ENCODE measurements at regions not wholly inside any gene's neighbourhood (a gene's known extent, or its start where the extent isn't known, plus 50 kb on each side); places are given as distances from the start of the nearest gene placed in this dataset.
"Not testable (repeated sequence)": the region's sequence is repeated elsewhere in the genome, so short reads cannot be mapped to it uniquely, and the experiment has no call there.

DNA sequence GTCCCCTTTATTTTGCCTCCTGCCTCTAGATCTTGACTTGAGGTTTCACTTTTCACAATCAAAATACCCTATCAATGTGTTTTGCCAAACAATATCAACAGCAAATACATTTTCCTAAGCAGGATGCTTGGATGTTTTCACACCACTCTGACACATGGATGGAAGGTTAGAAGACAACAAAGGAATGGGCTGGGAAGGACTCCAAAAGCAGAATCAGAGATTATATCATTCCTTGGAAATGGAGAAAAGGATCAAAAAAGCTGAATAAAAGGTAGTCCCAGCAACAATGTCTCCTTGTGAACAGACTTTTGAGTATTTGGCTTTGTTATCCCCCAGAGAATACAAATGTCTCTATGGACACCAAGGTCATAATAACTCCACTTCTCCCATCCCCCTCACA, 170.8 kb downstream of the ETAA1 start:
- H3K36me3 ChIP-seq (replicated peaks), result no peaks in the 10 kb centered on the region
- H3K4me1 ChIP-seq, result no peaks in the 10 kb centered on the region
- H3K27me3 ChIP-seq (ENCODE audit: low read depth), result no peaks in the 10 kb centered on the region
- DNase-seq (ENCODE audit: low spot score in 2 of 2), result no peak
- in situ Hi-C loops (cut with MboI; ENCODE audit: low sequenced_read_pairs), result no loop called here
- H3K9me3 ChIP-seq, result no peaks in the 10 kb centered on the region
- no peak overlapping the region for H3K4me3 ChIP-seq

- in situ Hi-C loops (cut with MboI; ENCODE audit: low sequenced_read_pairs), result no loop called here
- no peaks in the 10 kb centered on the region for H3K9me3 ChIP-seq
- H3K4me1 ChIP-seq, result no peaks in the 10 kb centered on the region
Measured at GRCh38 chr2:67570611-67571010, 173.5 kb downstream of the ETAA1 start.

DNA sequence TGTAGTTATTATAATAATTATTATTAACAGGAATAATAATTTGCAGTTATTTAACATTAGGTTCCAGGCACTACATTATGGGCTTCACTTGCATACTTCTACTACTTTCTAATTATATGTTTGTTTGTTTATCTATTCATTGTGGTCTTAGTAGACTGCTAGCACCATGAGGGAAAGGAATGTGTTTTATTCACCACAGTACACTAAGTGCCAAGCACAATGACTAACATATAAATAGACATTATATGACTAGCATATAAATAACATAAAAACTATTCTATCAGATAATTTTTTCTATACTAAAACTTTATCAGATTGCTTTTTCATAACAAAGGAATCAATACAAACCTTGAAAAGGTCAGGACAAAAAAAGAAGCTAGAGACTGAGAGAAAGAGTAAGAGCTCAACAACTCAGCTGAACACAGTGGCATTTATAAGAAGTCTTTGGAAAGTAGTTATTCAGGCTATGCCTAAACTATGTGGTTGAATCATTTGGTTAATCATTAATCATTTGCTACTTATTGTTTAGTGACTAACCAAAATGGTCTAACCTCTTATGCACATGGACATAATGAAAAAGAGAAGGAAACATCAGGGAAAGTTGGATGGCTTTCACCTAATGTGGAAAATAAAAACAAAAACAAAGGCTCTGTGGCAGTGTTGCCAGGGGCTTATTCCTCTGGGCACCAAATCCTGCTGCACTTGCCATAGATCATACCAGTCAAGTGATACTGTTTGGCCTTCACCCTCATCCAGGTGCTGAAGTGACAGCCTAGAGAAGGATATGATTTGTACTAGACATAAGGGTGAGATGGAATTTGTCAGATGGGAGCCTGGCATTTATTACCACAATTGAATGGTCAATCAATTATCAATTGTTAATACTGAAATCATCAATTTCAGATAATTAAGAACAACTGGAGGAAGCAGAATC, 174.9 kb downstream of the ETAA1 start:
- no peak overlapping the region for H3K4me3 ChIP-seq
- H3K9me3 ChIP-seq, result no peaks in the 10 kb centered on the region
- in situ Hi-C loops (cut with MboI; ENCODE audit: low sequenced_read_pairs), result no loop called here
- no peaks in the 10 kb centered on the region for H3K27me3 ChIP-seq (ENCODE audit: low read depth)
- H3K36me3 ChIP-seq (replicated peaks), result no peaks in the 10 kb centered on the region
- no peak for DNase-seq (ENCODE audit: low spot score in 2 of 2)
- H3K4me1 ChIP-seq, result no peaks in the 10 kb centered on the region

More at GRCh38 chr2:67570611-67571010, 173.5 kb downstream of the ETAA1 start:
- no peak for DNase-seq (ENCODE audit: low spot score in 2 of 2)
- H3K4me3 ChIP-seq, result no peak overlapping the region
- H3K27me3 ChIP-seq (ENCODE audit: low read depth), result no peaks in the 10 kb centered on the region
- H3K36me3 ChIP-seq (replicated peaks), result no peaks in the 10 kb centered on the region

DNA sequence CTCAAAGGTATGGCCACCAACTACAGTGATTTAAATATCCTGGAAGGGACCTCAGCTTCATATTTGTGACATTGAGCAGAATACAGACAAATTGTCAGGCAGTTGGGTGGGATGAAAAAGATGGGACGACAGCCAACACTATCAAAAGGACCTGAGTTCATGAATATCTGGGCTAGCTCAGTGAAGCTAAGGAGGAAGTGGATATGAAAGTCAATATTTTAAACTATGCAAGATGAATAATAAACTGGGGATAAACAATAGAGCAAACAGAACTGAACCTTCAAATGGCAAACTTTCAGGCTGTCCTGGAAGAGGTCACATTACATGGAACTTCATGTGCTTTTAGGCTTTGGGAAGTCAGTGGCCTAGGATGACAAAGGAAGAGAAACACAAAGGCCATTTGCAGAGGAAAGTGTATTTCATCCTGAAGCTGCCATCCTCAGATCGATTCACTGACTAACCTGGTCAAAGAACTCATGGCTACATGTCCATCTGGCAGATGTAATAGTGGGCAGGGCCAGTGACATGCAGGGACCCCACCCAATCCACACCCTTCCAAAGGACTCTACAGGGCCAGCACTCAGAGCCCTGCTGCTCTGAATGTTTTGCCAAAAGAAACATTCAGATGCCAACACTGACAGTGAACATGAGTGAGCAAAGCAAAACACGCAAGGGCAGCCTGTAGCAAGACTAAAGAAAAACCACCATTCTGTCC, 175.7 kb downstream of the ETAA1 start:
- DNase-seq (ENCODE audit: low spot score in 2 of 2), result no peak
- H3K4me1 ChIP-seq, result no peaks in the 10 kb centered on the region
- in situ Hi-C loops (cut with MboI; ENCODE audit: low sequenced_read_pairs), result no loop called here
- H3K27me3 ChIP-seq (ENCODE audit: low read depth), result no peaks in the 10 kb centered on the region
- no peak overlapping the region for H3K4me3 ChIP-seq
- H3K9me3 ChIP-seq, result no peaks in the 10 kb centered on the region
- no peaks in the 10 kb centered on the region for H3K36me3 ChIP-seq (replicated peaks)

GRCh38 chr2:67574230-67574629, 177.1 kb downstream of the ETAA1 start:
- Histone ChIP-seq H3K4me1 (no peaks in the 10 kb centered on the region), H3K4me3 (no peak overlapping the region), H3K36me3 (replicated peaks) (no peaks in the 10 kb centered on the region), H3K9me3 (no peaks in the 10 kb centered on the region), H3K27me3 (ENCODE audit: low read depth) (no peaks in the 10 kb centered on the region)
- in situ Hi-C loops (cut with MboI; ENCODE audit: low sequenced_read_pairs), result no loop called here
- no peak for DNase-seq (ENCODE audit: low spot score in 2 of 2)

- no peak for DNase-seq (ENCODE audit: low spot score in 2 of 2)
- H3K4me1 ChIP-seq, result no peaks in the 10 kb centered on the region
- in situ Hi-C loops (cut with MboI; ENCODE audit: low sequenced_read_pairs), result no loop called here
- no peaks in the 10 kb centered on the region for H3K9me3 ChIP-seq
- no peak overlapping the region for H3K4me3 ChIP-seq
- no peaks in the 10 kb centered on the region for H3K27me3 ChIP-seq (ENCODE audit: low read depth)
- H3K36me3 ChIP-seq (replicated peaks), result no peaks in the 10 kb centered on the region
Measured at GRCh38 chr2:67576226-67576625, 179.1 kb downstream of the ETAA1 start.

- Histone ChIP-seq H3K4me3 (no peak overlapping the region), H3K36me3 (replicated peaks) (no peaks in the 10 kb centered on the region), H3K9me3 (no peaks in the 10 kb centered on the region), H3K4me1 (no peaks in the 10 kb centered on the region), H3K27me3 (ENCODE audit: low read depth) (no peaks in the 10 kb centered on the region)
- DNase-seq (ENCODE audit: low spot score in 2 of 2), result no peak
- in situ Hi-C loops (cut with MboI; ENCODE audit: low sequenced_read_pairs), result no loop called here
Measured at GRCh38 chr2:67576991-67577390, 179.9 kb downstream of the ETAA1 start.

GRCh38 chr2:67579216-67579615, 182.1 kb downstream of the ETAA1 start:
- no peaks in the 10 kb centered on the region for H3K4me1 ChIP-seq
- H3K9me3 ChIP-seq, result peaks cover 3% of the 10 kb centered on the region; the same call in 1 of the 2 replicates
- no peaks in the 10 kb centered on the region for H3K27me3 ChIP-seq (ENCODE audit: low read depth)
- no peaks in the 10 kb centered on the region for H3K36me3 ChIP-seq (replicated peaks)
- no peak overlapping the region for H3K4me3 ChIP-seq
- DNase-seq (ENCODE audit: low spot score in 2 of 2), result no peak
- in situ Hi-C loops (cut with MboI; ENCODE audit: low sequenced_read_pairs), result no loop called here

GRCh38 chr2:67579806-67580205, 182.7 kb downstream of the ETAA1 start:
- H3K36me3 ChIP-seq (replicated peaks), result no peaks in the 10 kb centered on the region
- no peak for DNase-seq (ENCODE audit: low spot score in 2 of 2)
- H3K4me3 ChIP-seq, result no peak overlapping the region
- peaks cover 3% of the 10 kb centered on the region; the same call in 1 of the 2 replicates for H3K9me3 ChIP-seq
- H3K4me1 ChIP-seq, result no peaks in the 10 kb centered on the region
- in situ Hi-C loops (cut with MboI; ENCODE audit: low sequenced_read_pairs), result no loop called here
- H3K27me3 ChIP-seq (ENCODE audit: low read depth), result no peaks in the 10 kb centered on the region

- peak in 1 of 2 experiments; percentile 23 for DNase-seq (ENCODE audit: low spot score in 2 of 2)
- H3K27me3 ChIP-seq (ENCODE audit: low read depth), result no peaks in the 10 kb centered on the region
- no peaks in the 10 kb centered on the region for H3K4me1 ChIP-seq
- H3K9me3 ChIP-seq, result peaks cover 3% of the 10 kb centered on the region; the same call in 1 of the 2 replicates
- in situ Hi-C loops (cut with MboI; ENCODE audit: low sequenced_read_pairs), result no loop called here
- H3K4me3 ChIP-seq, result no peak overlapping the region
- H3K36me3 ChIP-seq (replicated peaks), result no peaks in the 10 kb centered on the region
Measured at GRCh38 chr2:67581751-67582150, 184.6 kb downstream of the ETAA1 start.

DNA sequence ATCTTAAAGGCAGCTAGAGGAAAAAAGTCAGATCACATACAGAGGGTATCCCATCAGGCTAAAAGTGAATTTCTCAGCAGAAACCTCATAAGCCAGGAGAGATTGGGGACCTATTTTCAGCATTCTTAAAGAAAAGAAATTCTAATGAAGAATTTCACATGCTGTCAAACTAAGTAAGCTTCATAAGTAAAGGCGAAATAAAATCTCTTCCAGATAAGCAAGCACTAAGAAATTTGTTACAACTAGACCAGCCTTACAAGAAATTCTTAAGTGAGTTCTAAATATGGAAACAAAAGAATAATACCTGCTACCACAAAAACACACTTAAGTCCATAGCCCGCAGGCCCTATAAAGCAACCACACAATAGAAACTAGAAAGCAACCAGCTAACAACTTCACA, 186.1 kb downstream of the ETAA1 start:
- H3K27me3 ChIP-seq (ENCODE audit: low read depth), result no peaks in the 10 kb centered on the region

DNA sequence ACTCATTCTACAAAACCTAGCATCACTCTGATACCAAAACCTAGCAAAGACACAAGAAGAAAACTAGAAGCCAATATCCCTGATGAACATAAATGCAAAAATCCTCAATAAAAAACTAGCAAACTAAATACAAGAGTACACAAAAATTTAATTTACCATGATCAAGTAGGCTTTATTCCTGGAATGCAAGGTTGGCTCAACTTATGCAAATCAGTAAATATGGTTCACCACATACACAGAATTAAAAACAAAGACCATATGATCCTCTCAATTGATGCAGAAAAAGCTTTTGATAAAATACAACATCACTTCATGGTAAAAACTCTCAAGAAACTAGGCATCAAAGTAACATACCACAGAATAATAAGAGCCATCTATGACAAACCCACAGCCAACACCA, 188.3 kb downstream of the ETAA1 start:
- H3K36me3 ChIP-seq (replicated peaks), result no peaks in the 10 kb centered on the region
- no peaks in the 10 kb centered on the region for H3K4me1 ChIP-seq
- no peak for DNase-seq (ENCODE audit: low spot score in 2 of 2)
- in situ Hi-C loops (cut with MboI; ENCODE audit: low sequenced_read_pairs), result no loop called here
- H3K9me3 ChIP-seq, result peaks cover 3% of the 10 kb centered on the region; the same call in 1 of the 2 replicates
- H3K4me3 ChIP-seq, result no peak overlapping the region
- no peaks in the 10 kb centered on the region for H3K27me3 ChIP-seq (ENCODE audit: low read depth)

More for the DNA sequence above, 186.1 kb downstream of the ETAA1 start:
- Histone ChIP-seq H3K9me3 (peaks cover 3% of the 10 kb centered on the region; the same call in 1 of the 2 replicates), H3K4me3 (no peak overlapping the region), H3K36me3 (replicated peaks) (no peaks in the 10 kb centered on the region), H3K4me1 (no peaks in the 10 kb centered on the region)
- no peak for DNase-seq (ENCODE audit: low spot score in 2 of 2)
- in situ Hi-C loops (cut with MboI; ENCODE audit: low sequenced_read_pairs), result no loop called here

GRCh38 chr2:67589121-67589520, 192.0 kb downstream of the ETAA1 start:
- in situ Hi-C loops (cut with MboI; ENCODE audit: low sequenced_read_pairs); H3K4me1 ChIP-seq: not testable (repeated sequence)

DNA sequence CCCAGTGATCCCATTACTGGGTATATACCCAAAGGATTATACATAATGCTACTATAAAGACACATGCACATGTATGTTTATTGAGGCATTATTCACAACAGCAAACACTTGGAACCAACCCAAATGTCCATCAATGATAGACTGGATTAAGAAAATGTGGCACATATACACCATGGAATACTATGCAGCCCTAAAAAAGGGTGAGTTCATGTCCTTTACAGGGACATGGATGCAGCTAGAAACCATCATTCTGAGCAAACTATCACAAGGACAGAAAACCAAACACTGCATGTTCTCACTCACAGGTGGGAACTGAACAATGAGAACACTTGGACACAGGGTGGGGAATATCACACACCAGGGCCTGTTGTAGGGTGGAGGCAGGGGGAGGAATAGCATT, 197.4 kb downstream of the ETAA1 start:
- H3K9me3 ChIP-seq; DNase-seq (ENCODE audit: low spot score in 2 of 2); H3K4me1 ChIP-seq; H3K4me3 ChIP-seq; H3K27me3 ChIP-seq (ENCODE audit: low read depth); in situ Hi-C loops (cut with MboI; ENCODE audit: low sequenced_read_pairs); H3K36me3 ChIP-seq (replicated peaks): not testable (repeated sequence)

More at GRCh38 chr2:67589121-67589520, 192.0 kb downstream of the ETAA1 start:
- not testable (repeated sequence) for H3K4me3 ChIP-seq; H3K27me3 ChIP-seq (ENCODE audit: low read depth); H3K36me3 ChIP-seq (replicated peaks); DNase-seq (ENCODE audit: low spot score in 2 of 2); H3K9me3 ChIP-seq
